ENCODE measurements at regions not wholly inside any gene's neighbourhood (a gene's known extent, or its start where the extent isn't known, plus 50 kb on each side); places are given as distances from the start of the nearest gene placed in this dataset.

- no peak overlapping the region for H3K4me3 Mint-ChIP-seq (ENCODE audit: unreplicated experiment)
- H3K27me3 Mint-ChIP-seq (ENCODE audit: unreplicated experiment): no peaks in the 10 kb centered on the region
- H3K4me1 Mint-ChIP-seq (ENCODE audit: low read depth, unreplicated experiment): no peaks in the 10 kb centered on the region
- H3K36me3 Mint-ChIP-seq (ENCODE audit: unreplicated experiment): peaks cover 14% of the 10 kb centered on the region
- no peak overlapping the region for H3K27ac Mint-ChIP-seq (ENCODE audit: unreplicated experiment)
- no peak for TF ChIP-seq CTCF (IDR thresholded peaks at IDR 0.05; ENCODE audit: partially characterized antibody, unreplicated experiment)
- DNase-seq: no peak
- H3K9me3 Mint-ChIP-seq (ENCODE audit: unreplicated experiment): no peaks in the 10 kb centered on the region
Measured at GRCh38 chr4:123904882-123905281, 508.3 kb downstream of the SPRY1 start.

GRCh38 chr4:123913598-123913997 is 517.0 kb downstream of the SPRY1 start:
- Mint-ChIP-seq H3K36me3 (ENCODE audit: unreplicated experiment) (no peaks in the 10 kb centered on the region), H3K9me3 (ENCODE audit: unreplicated experiment) (no peaks in the 10 kb centered on the region), H3K4me1 (ENCODE audit: low read depth, unreplicated experiment) (no peaks in the 10 kb centered on the region), H3K27me3 (ENCODE audit: unreplicated experiment) (no peaks in the 10 kb centered on the region), H3K4me3 (ENCODE audit: unreplicated experiment) (no peak overlapping the region), H3K27ac (ENCODE audit: unreplicated experiment) (no peak overlapping the region)
- DNase-seq: no peak
- no peak for TF ChIP-seq CTCF (IDR thresholded peaks at IDR 0.05; ENCODE audit: partially characterized antibody, unreplicated experiment)

- DNase-seq: no peak
- Mint-ChIP-seq H3K4me1 (ENCODE audit: low read depth, unreplicated experiment) (no peaks in the 10 kb centered on the region), H3K9me3 (ENCODE audit: unreplicated experiment) (no peaks in the 10 kb centered on the region), H3K27ac (ENCODE audit: unreplicated experiment) (no peak overlapping the region), H3K4me3 (ENCODE audit: unreplicated experiment) (no peak overlapping the region), H3K27me3 (ENCODE audit: unreplicated experiment) (no peaks in the 10 kb centered on the region), H3K36me3 (ENCODE audit: unreplicated experiment) (no peaks in the 10 kb centered on the region)
- TF ChIP-seq CTCF (IDR thresholded peaks at IDR 0.05; ENCODE audit: partially characterized antibody, unreplicated experiment): no peak
Measured at GRCh38 chr4:123916821-123917220, 520.2 kb downstream of the SPRY1 start.

DNA sequence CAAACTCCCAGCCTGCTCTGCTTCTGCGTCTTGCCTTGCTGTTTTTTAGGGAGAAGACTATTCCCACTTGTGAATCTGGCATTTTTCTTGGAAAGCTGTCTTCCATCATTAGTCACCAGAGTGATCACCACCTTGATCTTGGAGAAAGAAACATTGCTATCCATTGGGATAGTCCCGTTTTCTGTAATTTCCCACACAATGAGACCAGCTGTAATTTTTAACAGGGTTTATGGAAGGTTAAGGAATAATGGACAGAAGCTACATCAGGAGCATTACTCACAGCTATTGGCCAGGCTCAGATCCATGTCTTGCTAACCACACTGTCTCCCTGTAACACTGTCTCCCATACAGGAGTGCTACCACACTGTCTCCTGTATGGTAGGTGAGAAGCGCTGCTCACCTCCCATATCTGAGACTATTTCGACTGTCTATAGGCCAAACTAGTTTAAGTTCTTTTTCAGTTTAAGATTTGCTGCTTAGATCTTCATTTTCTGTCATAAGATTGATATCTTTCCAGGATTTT is 523.0 kb downstream of the SPRY1 start:
- no peak for TF ChIP-seq CTCF (IDR thresholded peaks at IDR 0.05; ENCODE audit: partially characterized antibody, unreplicated experiment)
- Mint-ChIP-seq H3K4me3 (ENCODE audit: unreplicated experiment) (no peak overlapping the region), H3K9me3 (ENCODE audit: unreplicated experiment) (no peaks in the 10 kb centered on the region), H3K27me3 (ENCODE audit: unreplicated experiment) (no peaks in the 10 kb centered on the region), H3K27ac (ENCODE audit: unreplicated experiment) (no peak overlapping the region), H3K36me3 (ENCODE audit: unreplicated experiment) (no peaks in the 10 kb centered on the region), H3K4me1 (ENCODE audit: low read depth, unreplicated experiment) (peaks cover 2% of the 10 kb centered on the region)
- DNase-seq: no peak

DNA sequence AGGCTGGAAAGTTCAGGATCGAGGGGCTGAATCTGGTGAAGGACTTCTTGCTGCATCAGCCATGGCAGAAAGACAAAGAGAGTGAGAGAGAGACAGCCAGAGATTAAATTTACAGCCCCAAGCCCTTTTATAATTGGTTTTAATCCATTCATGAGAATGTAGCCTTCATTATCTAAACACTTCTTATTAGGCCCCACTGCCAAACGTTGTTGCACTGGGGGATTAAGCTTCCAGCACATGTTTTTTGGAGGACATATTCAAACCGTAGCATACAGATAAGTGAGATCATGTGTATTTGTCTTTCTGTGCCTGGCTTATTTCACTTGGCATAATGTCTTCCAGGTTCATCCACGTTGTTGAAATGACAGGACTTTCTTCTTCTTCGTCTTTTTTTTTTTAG is 524.7 kb downstream of the SPRY1 start:
- no peak for DNase-seq
- H3K9me3 Mint-ChIP-seq (ENCODE audit: unreplicated experiment): no peaks in the 10 kb centered on the region
- no peak for TF ChIP-seq CTCF (IDR thresholded peaks at IDR 0.05; ENCODE audit: partially characterized antibody, unreplicated experiment)
- no peak overlapping the region for H3K4me3 Mint-ChIP-seq (ENCODE audit: unreplicated experiment)
- no peaks in the 10 kb centered on the region for H3K27me3 Mint-ChIP-seq (ENCODE audit: unreplicated experiment)
- H3K36me3 Mint-ChIP-seq (ENCODE audit: unreplicated experiment): no peaks in the 10 kb centered on the region
- H3K27ac Mint-ChIP-seq (ENCODE audit: unreplicated experiment): no peak overlapping the region
- H3K4me1 Mint-ChIP-seq (ENCODE audit: low read depth, unreplicated experiment): peaks cover 3% of the 10 kb centered on the region

Measured in glutamatergic neuron (in vitro differentiated cells).